ENCODE measurements at regions not wholly inside any gene's neighbourhood (a gene's known extent, or its start where the extent isn't known, plus 50 kb on each side); places are given as distances from the start of the nearest gene placed in this dataset.

DNA sequence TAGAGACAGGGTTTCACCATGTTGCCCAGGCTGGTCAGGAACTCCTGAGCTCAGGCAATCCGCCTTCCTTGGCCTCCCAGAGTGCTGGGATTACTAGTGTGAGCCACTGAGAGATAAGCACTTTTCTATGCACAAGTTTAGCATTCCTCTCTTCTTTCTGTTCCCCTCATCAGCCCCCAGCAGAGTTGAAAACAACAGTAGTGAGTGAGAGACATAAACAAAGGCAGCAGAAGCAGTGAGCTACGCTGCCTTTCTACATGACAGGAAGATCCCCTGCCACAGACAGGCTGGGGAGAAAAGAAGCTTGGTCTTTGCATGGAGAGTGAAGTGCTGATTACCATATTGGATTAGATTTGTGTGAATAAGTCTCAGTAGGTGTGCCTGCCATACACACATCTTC lies 392.0 kb upstream of the KIRREL3 start:
- no peak for DNase-seq (ENCODE audit: low read depth)

DNA sequence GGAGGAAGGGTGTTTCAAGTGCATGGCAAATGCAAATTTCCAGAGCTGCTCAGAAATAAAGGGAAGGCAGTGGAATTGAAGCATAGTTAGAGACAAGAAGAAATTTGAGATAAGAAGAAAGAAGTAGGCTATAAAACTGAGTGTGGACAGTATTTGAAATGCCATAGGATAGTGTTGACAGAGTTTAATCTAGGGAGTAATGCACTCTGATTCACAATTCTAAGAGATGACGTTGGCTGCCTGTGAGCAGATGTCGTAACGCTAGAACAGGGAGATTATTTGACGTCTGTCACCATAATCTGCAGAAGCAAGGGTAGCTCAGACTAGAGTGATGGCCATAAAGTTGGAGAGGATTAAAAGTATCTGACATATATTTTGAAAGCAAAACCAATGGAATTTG lies 389.9 kb upstream of the KIRREL3 start:
- no peak for DNase-seq (ENCODE audit: low read depth)

DNA sequence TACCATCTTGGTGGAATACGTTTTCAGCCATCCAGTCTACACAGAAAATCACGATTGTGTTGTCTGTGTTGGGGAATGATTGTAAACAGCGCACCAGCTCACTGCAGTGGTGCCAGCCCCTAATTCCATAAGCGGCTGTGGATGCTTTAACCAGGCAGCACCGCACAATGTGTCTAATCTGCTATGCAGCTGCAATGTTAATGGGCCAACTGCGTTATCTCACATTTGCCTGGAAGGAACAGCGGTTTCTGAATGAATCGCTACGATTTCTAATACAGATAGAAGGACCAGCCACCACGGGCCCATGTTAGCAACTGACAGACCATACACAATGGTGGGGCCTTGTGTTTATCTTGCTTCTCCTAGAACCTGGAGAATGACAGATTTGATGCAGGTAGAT lies 384.5 kb upstream of the KIRREL3 start:
- no peak for DNase-seq (ENCODE audit: low read depth)

DNA sequence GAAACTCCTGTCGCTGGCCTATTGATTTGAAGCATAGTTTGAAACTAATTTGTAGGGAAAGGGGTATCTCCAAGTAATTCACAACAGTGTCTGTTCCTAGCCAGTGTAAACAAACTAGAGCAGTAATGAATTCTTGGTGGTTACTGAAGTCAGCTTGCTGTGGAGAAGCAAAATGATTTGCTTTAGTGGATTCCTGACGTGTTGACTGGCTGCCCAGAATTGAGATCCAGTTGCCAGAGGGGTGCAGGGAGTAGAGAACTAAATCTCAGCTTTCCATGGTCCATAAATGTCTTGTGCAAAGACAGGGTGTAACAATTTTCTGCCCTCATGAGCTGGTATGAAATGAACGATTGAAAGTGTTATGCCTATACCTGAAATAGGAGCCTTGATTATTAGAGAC lies 382.5 kb upstream of the KIRREL3 start:
- no peak for DNase-seq (ENCODE audit: low read depth)

DNA sequence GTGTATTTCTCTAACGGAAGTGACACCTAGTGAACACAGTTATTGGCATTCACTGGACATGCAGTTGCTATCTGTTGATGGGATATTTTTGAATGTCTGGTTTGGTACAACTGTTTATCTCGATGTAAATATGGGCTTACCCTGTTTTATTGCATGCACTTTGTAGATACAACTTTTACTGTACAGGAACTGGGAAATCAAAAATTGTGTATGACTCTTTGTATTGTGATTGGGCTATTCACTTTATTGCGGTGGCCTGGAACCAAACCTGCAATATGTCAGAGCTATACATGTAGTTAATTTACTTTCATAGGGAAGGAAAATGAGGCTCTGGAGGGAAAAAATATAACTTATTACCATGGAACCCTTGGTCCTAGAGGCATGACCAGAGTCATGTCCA lies 380.7 kb upstream of the KIRREL3 start:
- no peak for DNase-seq (ENCODE audit: low read depth)

DNA sequence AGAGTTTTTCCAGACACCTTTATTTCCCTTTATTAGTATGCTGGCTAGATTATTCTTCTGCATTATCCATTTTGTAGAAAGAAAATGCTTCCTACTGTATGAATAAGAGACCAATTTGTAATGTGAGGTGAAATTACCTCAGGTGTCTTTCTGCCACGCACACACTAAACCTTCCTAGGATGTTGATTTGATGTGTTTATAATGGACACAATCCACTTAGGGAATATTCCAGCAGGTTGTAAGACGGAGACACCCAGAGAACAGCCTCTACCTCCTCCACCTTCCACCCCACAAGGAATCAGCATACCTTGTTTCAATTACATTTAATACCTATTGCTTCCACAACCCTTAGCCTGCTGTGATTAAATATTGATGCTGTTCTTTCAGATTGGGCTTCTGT lies 379.1 kb upstream of the KIRREL3 start:
- DNase-seq (ENCODE audit: low read depth): no peak

DNA sequence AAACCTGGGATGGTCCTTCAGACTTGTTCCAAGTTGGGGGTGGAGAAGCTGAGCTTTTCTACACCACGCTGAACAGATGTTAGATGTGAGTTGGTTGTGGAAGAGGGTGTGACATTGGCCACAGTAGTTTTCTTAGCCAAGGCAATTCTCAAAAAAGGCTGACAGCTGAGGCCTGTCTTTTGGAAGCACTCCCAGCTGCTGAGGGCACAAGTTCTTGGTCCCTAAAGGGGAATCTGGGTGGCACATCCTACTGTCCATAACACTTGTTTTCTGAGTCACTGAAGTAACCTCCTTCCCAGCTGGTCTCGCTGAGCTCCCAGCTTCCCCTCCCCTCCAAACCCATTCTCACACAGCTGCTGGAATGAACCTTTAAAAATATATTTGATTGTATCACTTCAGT lies 375.7 kb upstream of the KIRREL3 start:
- DNase-seq (ENCODE audit: low read depth): no peak

DNA sequence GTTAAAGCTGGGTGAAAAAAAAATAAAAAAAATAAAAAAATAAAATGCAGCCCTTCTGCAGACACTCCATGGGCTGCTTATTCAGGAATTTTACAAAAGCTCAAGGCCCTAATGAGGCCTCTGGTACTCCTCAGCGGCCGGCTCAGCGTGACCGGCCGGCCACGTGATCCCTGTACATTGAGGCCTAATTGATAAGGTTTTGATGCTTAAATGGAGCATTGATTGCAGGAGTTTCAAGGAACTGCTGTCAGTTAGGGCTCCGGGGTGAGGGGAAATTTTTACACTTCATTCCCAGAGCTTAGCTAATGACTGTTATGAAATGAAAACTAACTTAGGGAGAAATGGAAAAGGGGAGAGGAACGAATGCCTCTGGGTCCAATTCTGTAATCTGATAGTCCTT lies 368.8 kb upstream of the KIRREL3 start:
- DNase-seq (ENCODE audit: low read depth): no peak

DNA sequence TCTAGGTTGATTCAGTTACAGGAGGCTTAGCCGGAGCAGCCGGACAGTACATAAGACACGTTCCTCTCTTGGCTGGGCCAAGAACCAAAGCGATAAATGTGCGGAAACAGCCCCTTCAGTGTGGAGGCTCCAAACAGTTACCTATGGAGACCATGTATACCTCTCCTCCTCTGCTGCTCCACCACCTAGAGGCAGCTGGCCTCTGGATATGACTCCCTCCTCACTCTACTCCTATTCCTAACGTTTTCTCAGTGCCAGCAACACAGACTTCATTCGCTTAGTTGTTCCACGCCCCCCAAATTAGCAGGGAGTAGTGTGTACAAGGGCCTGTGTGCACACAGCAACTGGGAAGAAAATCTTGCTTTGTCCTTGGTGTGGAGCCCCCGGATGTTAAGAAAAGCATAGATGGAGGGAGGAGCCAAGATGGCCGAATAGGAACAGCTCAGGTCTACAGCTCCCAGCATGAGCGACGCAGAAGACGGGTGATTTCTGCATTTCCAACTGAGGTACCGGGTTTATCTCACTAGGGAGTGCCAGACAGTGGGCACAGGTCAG lies 362.3 kb upstream of the KIRREL3 start:
- no peak for DNase-seq (ENCODE audit: low read depth)

DNA sequence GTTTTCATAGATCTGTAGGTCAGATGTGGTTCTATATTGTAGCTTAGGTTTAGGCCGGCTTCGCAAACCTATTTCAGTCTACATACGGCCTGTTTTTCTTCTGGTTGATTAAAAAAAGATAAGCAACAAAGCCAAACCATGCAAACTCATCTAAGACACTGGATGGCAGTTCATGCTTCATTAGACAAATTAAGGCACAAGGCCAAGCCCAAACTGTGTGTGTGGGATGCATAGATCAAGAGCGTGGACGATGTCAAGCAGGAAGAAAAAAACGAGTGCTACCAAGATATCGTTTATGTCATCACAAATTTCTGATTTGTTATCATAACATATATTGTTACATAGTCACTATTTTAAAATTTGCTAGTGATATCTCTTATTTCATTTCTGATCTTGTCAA lies 357.6 kb upstream of the KIRREL3 start:
- DNase-seq (ENCODE audit: low read depth): no peak

DNA sequence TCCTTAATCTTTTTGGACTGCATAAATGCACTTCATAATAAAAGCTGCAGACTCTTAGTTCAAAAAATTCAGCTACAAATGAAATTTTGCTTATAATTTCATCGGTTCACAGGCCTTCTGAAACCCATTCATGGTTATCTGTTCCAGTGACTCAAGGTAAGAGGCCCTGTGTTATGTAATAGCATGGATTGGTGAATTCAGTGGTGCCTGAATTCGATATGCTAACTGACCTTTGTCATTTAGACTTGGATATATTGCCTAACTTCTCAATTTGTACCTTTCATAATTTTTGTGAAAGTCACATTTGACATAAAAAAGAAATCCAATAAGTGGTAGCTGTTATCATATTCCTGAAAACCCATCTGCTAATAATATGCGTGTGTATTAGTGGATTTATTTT lies 349.9 kb upstream of the KIRREL3 start:
- no peak for DNase-seq (ENCODE audit: low read depth)

DNA sequence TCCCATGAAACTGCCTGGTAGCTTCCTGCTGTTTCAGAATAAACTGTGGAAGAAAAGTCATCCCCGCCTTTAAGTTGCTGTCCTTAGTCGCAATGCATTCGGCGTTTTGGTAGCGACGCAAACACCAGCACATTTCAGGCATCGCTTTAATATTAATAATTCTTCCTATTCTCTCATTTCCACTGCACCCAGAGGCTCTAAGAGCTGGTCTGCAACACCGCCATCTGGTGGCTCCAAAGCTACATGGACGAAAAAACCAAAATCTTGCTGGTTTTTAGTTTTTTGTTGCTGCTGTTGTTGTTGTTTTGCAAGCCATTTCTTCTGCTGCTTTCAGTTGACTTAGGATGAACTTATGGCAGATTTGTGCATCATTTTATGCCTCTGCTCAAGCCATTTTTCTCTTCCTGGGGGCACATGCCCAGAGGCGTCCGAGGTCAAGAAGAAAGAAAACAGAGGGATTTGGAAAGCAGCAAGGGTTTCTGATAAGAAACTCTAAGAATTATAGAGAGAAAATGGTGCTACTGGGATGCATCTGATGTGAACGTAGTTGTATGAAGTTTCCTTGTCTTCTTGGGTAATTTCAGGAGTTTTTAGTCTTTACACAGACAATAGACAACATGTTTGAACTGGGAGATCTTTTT lies 345.4 kb upstream of the KIRREL3 start:
- DNase-seq (ENCODE audit: low read depth): no peak

DNA sequence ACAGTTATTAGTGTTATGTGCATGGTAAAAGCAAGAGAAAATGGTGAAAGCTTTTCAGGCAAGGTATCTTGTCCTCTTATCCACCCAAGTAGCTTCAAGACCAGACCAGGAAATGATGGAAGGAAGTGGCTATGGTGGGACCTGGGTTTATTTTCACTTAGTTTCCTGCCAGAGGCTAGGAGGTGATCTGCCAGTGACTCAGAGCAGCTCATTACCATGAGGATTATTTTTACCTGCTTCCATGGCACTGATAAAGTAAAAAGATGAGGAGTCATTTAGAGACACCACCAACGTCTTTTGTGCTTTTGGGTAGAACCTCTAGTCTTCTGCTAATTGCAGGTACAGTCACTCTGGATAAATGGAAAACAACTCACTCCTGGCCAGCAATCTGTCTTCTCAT lies 339.9 kb upstream of the KIRREL3 start:
- DNase-seq (ENCODE audit: low read depth): no peak

DNA sequence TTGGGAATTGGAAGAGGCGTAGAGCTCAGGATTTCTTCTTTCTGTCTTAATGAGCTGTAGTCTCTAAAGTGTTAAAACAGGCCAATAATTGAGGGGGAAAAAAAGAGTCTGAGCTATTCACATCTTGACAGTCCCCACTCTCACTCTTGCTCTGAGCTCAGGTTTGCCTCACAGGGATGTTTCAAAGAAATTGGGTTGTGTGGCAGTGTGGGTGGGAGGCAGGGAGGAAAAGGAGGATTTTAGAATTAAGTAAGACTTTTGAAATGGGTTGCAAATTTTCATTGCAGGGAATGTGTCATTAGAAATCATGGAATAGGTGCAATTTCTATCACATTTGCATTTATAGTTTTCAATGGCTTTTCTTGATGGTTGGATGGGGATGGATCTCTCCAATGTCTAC lies 338.8 kb upstream of the KIRREL3 start:
- DNase-seq (ENCODE audit: low read depth): no peak

DNA sequence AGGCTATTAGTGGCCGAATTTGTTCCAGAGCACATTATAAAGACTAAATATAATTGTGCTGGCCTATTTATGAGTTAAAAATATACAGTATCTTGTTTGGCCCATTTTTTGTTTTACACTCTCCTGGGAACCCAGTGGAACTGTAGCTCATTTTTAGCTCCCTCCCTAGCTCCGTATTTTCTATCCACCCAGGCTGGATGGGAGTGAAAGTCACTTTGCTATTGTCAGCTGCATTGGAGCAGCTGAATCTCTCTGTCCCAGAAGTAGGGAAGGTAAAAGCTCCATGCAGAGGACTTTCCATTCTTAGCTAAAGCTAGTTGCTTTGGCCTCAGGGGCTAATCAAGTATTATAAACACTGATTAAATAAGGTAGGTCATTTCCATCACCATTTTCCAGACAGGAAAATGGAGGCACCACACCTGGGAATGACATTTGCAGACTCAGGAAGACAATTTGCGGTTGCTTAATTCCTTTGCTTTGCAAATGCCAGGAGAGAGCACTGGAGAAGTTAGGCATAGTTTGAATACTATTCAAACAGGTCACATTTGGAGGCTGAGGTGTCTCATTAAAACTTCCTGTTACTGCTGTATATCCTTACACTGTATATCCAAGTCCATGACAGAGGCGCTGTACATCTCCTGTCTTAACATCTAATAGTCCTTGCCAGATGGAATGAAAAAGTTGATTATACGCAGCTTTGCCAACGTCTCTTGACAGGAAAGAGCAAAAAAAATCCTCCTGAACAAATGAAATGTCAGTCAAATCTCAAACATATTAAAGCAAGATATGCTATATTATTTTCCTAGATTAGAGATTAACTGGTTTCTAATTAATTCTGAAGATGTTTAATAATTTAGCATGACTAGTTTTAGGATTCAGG lies 338.1 kb upstream of the KIRREL3 start:
- DNase-seq (ENCODE audit: low read depth): no peak

DNA sequence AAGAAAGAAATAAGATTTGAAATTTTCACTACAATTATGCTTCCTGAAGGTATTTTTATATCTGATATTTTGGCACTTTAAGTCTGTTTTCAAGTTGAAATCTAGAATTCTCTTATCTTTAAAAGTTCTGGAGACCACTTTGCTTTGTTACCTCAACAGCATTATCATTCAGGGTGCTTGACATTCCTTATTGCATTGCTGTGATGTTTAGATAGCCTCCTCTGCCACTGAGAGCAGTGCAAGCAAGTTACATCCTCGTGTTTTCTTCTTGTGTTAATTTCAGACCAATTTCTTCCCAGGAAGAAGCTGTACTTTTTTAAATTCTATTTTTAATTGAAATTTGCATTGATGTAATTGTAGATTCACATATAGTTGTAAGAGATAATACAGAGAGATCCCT lies 333.9 kb upstream of the KIRREL3 start:
- DNase-seq (ENCODE audit: low read depth): no peak

DNA sequence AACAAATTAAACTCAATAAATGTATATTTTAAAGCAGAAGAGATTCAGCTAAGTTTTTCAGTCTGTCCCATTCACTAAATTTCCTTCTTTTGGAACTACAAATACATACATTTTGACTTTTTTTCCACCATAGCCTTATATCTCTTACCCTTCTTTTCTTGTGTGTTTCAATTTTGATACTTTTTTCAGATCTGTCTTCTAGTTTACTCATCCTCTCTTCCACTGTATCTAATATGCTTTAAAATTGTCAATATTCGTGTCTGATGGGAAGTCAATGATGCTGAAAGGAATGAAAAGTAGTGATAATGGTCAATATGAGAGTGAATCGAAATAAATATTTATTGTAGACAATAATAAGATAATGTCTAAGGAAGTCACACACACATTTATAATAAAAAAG lies 332.3 kb upstream of the KIRREL3 start:
- no peak for DNase-seq (ENCODE audit: low read depth)

DNA sequence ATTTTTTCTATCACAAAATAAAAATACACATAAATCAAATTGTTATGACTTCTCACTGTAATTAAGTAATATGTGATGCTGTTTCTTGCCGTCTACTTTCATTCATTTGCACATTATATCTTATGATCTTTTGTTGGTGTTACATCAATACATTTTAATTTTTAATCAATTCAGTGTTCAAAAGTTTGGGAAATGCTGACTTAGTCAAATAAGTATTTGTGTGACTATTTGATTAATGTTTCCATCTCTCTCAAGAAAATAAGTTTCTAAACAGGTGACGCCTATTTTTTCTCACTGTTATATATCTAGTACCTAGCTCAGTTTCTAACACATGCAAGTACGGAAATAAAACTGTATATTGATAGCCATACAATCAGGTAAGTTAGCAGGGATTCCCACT lies 329.5 kb upstream of the KIRREL3 start:
- DNase-seq (ENCODE audit: low read depth): no peak

DNA sequence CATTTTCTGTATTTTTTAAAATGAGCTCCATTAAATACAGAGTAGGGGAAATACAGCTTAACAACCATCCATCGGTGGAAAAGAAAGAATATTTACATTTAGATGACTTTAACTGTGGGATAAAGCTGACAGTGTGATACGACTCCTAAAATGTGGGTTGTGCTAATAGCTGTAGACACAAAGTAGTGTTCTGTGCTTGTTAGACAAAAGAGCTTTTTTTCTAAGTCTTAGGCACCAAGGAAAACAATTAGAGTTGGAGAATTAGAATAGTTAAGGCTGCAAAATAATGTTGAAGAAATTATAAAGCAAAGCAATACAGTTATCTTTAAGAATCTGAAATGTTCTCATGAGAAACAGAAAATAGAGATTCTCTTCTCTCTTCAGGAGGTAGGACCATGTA lies 307.7 kb upstream of the KIRREL3 start:
- DNase-seq (ENCODE audit: low read depth): no peak

DNA sequence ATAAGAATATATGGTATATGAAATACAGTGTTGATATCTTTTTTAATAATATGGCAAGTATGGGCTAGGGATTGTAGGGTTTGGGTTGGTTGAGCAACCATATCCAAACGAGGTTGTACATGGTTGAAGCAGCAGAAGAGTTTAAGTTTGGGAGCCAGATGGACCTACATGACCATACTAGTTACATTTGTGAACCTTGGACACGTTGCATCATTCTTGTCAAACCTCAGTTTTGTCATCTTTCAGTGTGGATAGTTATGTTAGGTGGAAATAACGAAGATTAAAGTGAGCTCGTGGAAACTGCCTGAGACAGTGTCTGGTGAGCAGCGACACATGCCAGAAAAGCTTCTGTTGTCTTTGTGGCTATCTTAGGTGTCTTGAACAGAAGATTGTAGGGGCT lies 307.1 kb upstream of the KIRREL3 start:
- no peak for DNase-seq (ENCODE audit: low read depth)

DNA sequence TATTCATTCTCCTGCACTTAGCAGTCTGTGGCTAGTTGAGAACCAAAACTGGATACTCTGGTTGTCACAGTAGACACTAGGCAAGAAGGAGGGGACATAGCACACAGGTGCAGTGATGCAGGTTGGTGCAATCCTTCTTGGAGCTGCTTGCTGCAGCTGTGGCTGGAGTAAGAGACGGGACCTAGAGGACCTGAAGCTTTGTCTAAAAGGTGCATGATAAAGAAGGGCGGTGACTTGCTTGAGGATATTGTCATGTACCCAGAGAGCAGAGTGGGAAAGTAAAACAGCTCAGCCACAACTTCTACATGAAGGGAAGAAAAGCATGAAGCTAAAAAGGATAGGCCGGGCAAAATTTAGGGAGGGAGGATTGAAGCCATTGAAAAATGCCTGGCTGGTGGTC lies 304.1 kb upstream of the KIRREL3 start:
- DNase-seq (ENCODE audit: low read depth): no peak

DNA sequence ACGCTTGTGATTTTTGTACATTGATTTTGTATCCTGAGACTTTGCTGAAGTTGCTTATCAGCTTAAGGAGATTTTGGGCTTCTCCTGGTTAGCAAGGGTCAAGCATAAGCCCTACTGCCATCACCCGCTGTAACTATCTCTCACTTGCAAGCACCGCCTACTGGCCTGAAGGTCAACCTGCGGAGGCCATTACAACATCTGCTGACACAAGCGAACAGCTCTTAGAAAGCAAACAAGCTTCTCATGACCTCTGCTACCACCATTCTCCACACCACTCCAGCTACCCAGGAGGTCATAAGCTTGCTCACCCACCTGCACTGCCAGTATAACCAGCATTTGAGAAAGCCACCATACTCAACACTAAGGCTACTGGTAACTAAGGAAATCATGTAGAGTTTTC lies 288.4 kb upstream of the KIRREL3 start:
- DNase-seq (ENCODE audit: low read depth): no peak

DNA sequence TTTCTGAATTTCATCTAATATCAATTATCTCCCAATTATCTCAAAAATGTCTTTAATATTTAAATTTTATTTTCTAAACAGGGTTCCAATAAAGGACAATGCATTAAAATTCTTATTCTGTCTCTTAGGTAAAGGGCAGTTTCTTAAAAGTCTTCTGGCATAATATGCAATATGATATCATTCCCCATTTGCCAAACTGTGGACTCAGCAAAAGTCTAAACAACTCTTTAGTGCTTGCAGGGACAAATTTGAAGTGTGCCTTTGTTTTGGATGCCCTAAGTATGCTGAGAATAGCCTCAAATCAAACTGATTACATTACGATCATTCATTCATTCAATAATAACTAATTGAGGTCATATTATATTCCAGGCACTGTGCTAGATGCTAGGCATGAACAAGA lies 281.0 kb upstream of the KIRREL3 start:
- DNase-seq (ENCODE audit: low read depth): no peak

DNA sequence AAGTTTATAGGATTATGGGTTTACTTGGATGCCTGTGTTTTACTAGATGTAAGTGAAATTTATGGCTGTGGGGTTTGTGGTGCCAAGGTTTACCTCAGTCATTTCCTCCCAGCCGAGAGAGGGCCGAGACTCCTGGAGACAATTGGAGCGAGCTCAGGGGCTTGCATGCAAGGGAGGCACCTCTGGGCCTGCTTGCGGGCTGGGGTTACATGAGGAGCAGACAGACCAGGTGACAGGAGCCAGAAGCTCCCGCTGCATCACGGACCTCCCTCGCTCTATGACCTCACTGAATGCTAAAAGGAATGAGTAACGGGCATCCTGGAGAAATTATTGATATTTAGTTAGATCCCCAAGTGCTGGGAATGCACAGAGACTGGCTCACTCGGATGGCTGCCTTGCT lies 275.2 kb upstream of the KIRREL3 start:
- DNase-seq (ENCODE audit: low read depth): no peak
